ENCODE measurements at regions not wholly inside any gene's neighbourhood (a gene's known extent, or its start where the extent isn't known, plus 50 kb on each side); places are given as distances from the start of the nearest gene placed in this dataset.

GRCh38 chr13:54373211-54373610, 1344.6 kb downstream of the OLFM4 start:
- Histone ChIP-seq H4K8ac (ENCODE audit: extremely low read depth, insufficient read depth, low read length) (no peak overlapping the region), H3K4ac (replicated peaks; ENCODE audit: insufficient read length, low read depth, low read length) (no peak overlapping the region), H3K79me1 (ENCODE audit: low read depth, low read length) (no peaks in the 10 kb centered on the region; the same call in 1 of the 2 replicates), H3K23me2 (ENCODE audit: low read depth, low read length) (no peaks in the 10 kb centered on the region), H2BK15ac (ENCODE audit: low read length) (no peak overlapping the region), H3K79me2 (ENCODE audit: control insufficient read depth in 1 of 2, insufficient read depth in 2 of 2, low read length in 2 of 2) (no peaks in the 10 kb centered on the region), H3K36me3 (ENCODE audit: control insufficient read depth in 2 of 4, insufficient read depth in 4 of 4, low read length in 3 of 4) (no peaks in the 10 kb centered on the region), H2BK5ac (ENCODE audit: low read depth, low read length) (no peak overlapping the region), H2BK20ac (ENCODE audit: low read length) (no peak overlapping the region), H4K5ac (ENCODE audit: insufficient read length, low read depth, low read length) (no peak overlapping the region), H3K23ac (ENCODE audit: insufficient read length) (no peak overlapping the region), H3K56ac (replicated peaks; ENCODE audit: insufficient read length, low read depth, low read length) (no peak overlapping the region), H3K18ac (ENCODE audit: extremely low read depth, low read length) (no peak overlapping the region), H3K9me3 (ENCODE audit: insufficient read depth in 2 of 2, low read depth in 1 of 2, low read length in 1 of 2) (no peaks in the 10 kb centered on the region; a peak in 1 of 4 replicates), H2AFZ (ENCODE audit: low read length) (no peak overlapping the region), H3K14ac (ENCODE audit: insufficient read length) (no peak overlapping the region), H3K9ac (replicated peaks in 1 of 4; ENCODE audit: extremely low read depth in 1 of 4, low read depth in 3 of 4, low read length in 3 of 4) (no peak overlapping the region), H3K27me3 (replicated peaks in 1 of 4; ENCODE audit: control insufficient read depth in 3 of 4, extremely low read depth in 1 of 4, insufficient read depth in 3 of 4, low read length in 3 of 4) (no peaks in the 10 kb centered on the region), H2BK12ac (ENCODE audit: low read depth, low read length) (no peak overlapping the region), H2AK5ac (ENCODE audit: low read depth, low read length) (no peak overlapping the region), H3K27ac (ENCODE audit: low read depth, low read length) (no peak overlapping the region), H3K4me2 (ENCODE audit: insufficient read depth in 1 of 2, low read depth in 2 of 2, low read length in 2 of 2) (peak overlapping the region; percentile 29 to 40; a peak in 2 of 4 replicates), H4K91ac (replicated peaks; ENCODE audit: insufficient read length, low read length) (no peak overlapping the region), H2BK120ac (replicated peaks; ENCODE audit: low read depth, low read length) (no peak overlapping the region), H4K20me1 (replicated peaks in 1 of 2; ENCODE audit: control insufficient read depth in 1 of 2, insufficient read depth in 2 of 2, low read length in 2 of 2) (no peaks in the 10 kb centered on the region), H3K4me1 (replicated peaks in 1 of 4; ENCODE audit: control insufficient read depth in 3 of 4, insufficient read depth in 4 of 4, low read length in 3 of 4) (peaks cover 0 to 23% (median 10%) of the 10 kb centered on the region in 4 experiments; a peak in 4 of 7 replicates), H3K4me3 (ENCODE audit: extremely low read depth in 1 of 4, insufficient read depth in 2 of 4, low read depth in 3 of 4, low read length in 4 of 4) (peak overlapping the region in 1 of 4 experiments; percentile 0; a peak in 1 of 8 replicates)
- CTCF ChIA-PET (ENCODE audit: partially characterized antibody) = no interaction called here
- DNase-seq (ENCODE audit: low read depth in 1 of 2, low spot score in 2 of 2) = no peak
- 0% methylated on average over 1 of the region's 1 CpG; no CpG with 5 or more reads in 1 of the 2 experiments for WGBS, 2 experiments (ENCODE audit: extremely low coverage in 1 of 2, insufficient coverage in 1 of 2, insufficient read length in 1 of 2, insufficient replicate concordance in 2 of 2, low coverage in 1 of 2, low lambda C conversion rate in 2 of 2, missing lambda C conversion rate in 1 of 2)
- POLR2A ChIA-PET (ENCODE audit: partially characterized antibody) = no interaction called here
- FAIRE-seq = peak; percentile 89
- peak; percentile 73 for TF ChIP-seq NANOG (IDR thresholded peaks at IDR 0.05; ENCODE audit: insufficient read depth, low read depth, low read length, poor library complexity, severe bottlenecking)

All from H1 (cell line).